ENCODE measurements at regions not wholly inside any gene's neighbourhood (a gene's known extent, or its start where the extent isn't known, plus 50 kb on each side); places are given as distances from the start of the nearest gene placed in this dataset.

- TF ChIP-seq ZNF561 (tag by site-specific recombination; IDR thresholded peaks at IDR 0.05; ENCODE audit: borderline replicate concordance) (no peak), ZNF664 (tag by site-specific recombination; IDR thresholded peaks at IDR 0.05) (0 out of 2 replicates have a peak, but pooled peaks have one; percentile 18), ZBTB26 (tag by site-specific recombination; optimal IDR thresholded peaks at IDR 0.05) (no peak), ZNF658 (tag by site-specific recombination; IDR thresholded peaks at IDR 0.05) (no peak)
- H3K9me3 ChIP-seq (ENCODE audit: control insufficient read depth, insufficient read depth, low read depth, low read length), result no peaks in the 10 kb centered on the region
- CTCF ChIA-PET, result no interaction called here
- H3K36me3 ChIP-seq (ENCODE audit: control insufficient read depth in 2 of 2, insufficient read depth in 1 of 2, low read length in 2 of 2), result no peaks in the 10 kb centered on the region
- POLR2A ChIA-PET, result no interaction called here
- no peak overlapping the region for H3K27ac ChIP-seq (ENCODE audit: extremely low read depth, low read depth, low read length)
- H3K4me1 ChIP-seq (ENCODE audit: control insufficient read depth, insufficient read depth, low read length), result no peaks in the 10 kb centered on the region
- H3K4me3 ChIP-seq (ENCODE audit: low read depth, low read length), result no peak overlapping the region
These were observed 69.4 kb upstream of the NUDT4 start for GRCh38 chr12:93308281-93308680.

- H3K4me1 ChIP-seq (ENCODE audit: control insufficient read depth, insufficient read depth, low read length), result no peaks in the 10 kb centered on the region
- H3K9me3 ChIP-seq (ENCODE audit: control insufficient read depth, insufficient read depth, low read depth, low read length), result no peaks in the 10 kb centered on the region
- H3K36me3 ChIP-seq (ENCODE audit: control insufficient read depth in 2 of 2, insufficient read depth in 1 of 2, low read length in 2 of 2), result no peaks in the 10 kb centered on the region
- H3K4me3 ChIP-seq (ENCODE audit: low read depth, low read length), result no peak overlapping the region
- ChIA-PET POLR2A (no interaction called here), CTCF (interaction anchor here (0.7 kb wide), 1 partner anchor 323 kb away, joined by 3 read pairs; no protein-coding TSS in a partner anchor)
- no peak overlapping the region for H3K27ac ChIP-seq (ENCODE audit: extremely low read depth, low read depth, low read length)
- TF ChIP-seq GLIS1 (tag by site-specific recombination; IDR thresholded peaks at IDR 0.05) (no peak), ZNF704 (tag by site-specific recombination; IDR thresholded peaks at IDR 0.05) (no peak), TCF7L2 (IDR thresholded peaks at IDR 0.05; ENCODE audit: borderline replicate concordance, low read depth, low read length) (no peak), ZNF292 (tag by site-specific recombination; IDR thresholded peaks at IDR 0.05; ENCODE audit: borderline replicate concordance, low read depth) (no peak)
These were observed 65.9 kb upstream of the NUDT4 start for GRCh38 chr12:93311827-93312226.

- Histone ChIP-seq H3K9me3 (ENCODE audit: control insufficient read depth, insufficient read depth, low read depth, low read length) (no peaks in the 10 kb centered on the region), H3K36me3 (ENCODE audit: control insufficient read depth in 2 of 2, insufficient read depth in 1 of 2, low read length in 2 of 2) (no peaks in the 10 kb centered on the region), H3K27ac (ENCODE audit: extremely low read depth, low read depth, low read length) (no peak overlapping the region), H3K4me3 (ENCODE audit: low read depth, low read length) (no peak overlapping the region), H3K4me1 (ENCODE audit: control insufficient read depth, insufficient read depth, low read length) (peaks cover 2% of the 10 kb centered on the region; the same call in 1 of the 2 replicates)
- ChIA-PET CTCF (no interaction called here), POLR2A (no interaction called here)
- TF ChIP-seq ZFP37 (tag by site-specific recombination; IDR thresholded peaks at IDR 0.05) (no peak), TRIM28 (IDR thresholded peaks at IDR 0.05; ENCODE audit: borderline replicate concordance, low read length) (no peak), ZNF146 (tag by site-specific recombination; IDR thresholded peaks at IDR 0.05) (no peak), KLF9 (tag by site-specific recombination; IDR thresholded peaks at IDR 0.05; ENCODE audit: low read depth) (no peak), YY1 (tag by site-specific recombination; IDR thresholded peaks at IDR 0.05) (no peak), KLF17 (tag by site-specific recombination; IDR thresholded peaks at IDR 0.05) (no peak), SCRT1 (tag by site-specific recombination; IDR thresholded peaks at IDR 0.05; ENCODE audit: borderline replicate concordance) (no peak), ZNF785 (tag by site-specific recombination; IDR thresholded peaks at IDR 0.05) (no peak)
These were observed 63.6 kb upstream of the NUDT4 start for GRCh38 chr12:93314177-93314497.

GRCh38 chr12:93315385-93315906 is 62.3 kb upstream of the NUDT4 start:
- H3K36me3 ChIP-seq (ENCODE audit: control insufficient read depth in 2 of 2, insufficient read depth in 1 of 2, low read length in 2 of 2), result no peaks in the 10 kb centered on the region
- H3K4me1 ChIP-seq (ENCODE audit: control insufficient read depth, insufficient read depth, low read length), result peaks cover 5% of the 10 kb centered on the region; the same call in 1 of the 2 replicates
- H3K4me3 ChIP-seq (ENCODE audit: low read depth, low read length), result no peak overlapping the region
- ChIA-PET POLR2A (no interaction called here), CTCF (no interaction called here)
- no peak overlapping the region; the same call in 1 of the 2 replicates for H3K27ac ChIP-seq (ENCODE audit: extremely low read depth, low read depth, low read length)
- TF ChIP-seq ZNF146 (tag by site-specific recombination; IDR thresholded peaks at IDR 0.05), result no peak
- no peak for TF ChIP-seq ZNF501 (tag by site-specific recombination; IDR thresholded peaks at IDR 0.05)
- TF ChIP-seq ZNF280C (tag by site-specific recombination; IDR thresholded peaks at IDR 0.05), result no peak
- no peaks in the 10 kb centered on the region for H3K9me3 ChIP-seq (ENCODE audit: control insufficient read depth, insufficient read depth, low read depth, low read length)

Data from HEK293 (cell line).